RWPE1 (cell line): ENCODE measurements at regions not wholly inside any gene's neighbourhood (a gene's known extent, or its start where the extent isn't known, plus 50 kb on each side); places are given as distances from the start of the nearest gene placed in this dataset.
"Not testable (repeated sequence)": the region's sequence is repeated elsewhere in the genome, so short reads cannot be mapped to it uniquely, and the experiment has no call there.

Source experiments
- CTCF ChIA-PET: fragments of 350-600 bp; sonication (Branson Sonifier 250); formaldehyde crosslinking; extraction: SDS; loops from one replicate; lab custom pipeline; 2021; lab: Yijun Ruan, JAX
- POLR2A ChIA-PET: fragments of 400-600 bp; formaldehyde crosslinking; extraction: SDS; loops from one replicate; lab custom pipeline; 2020; ENCODE audit warnings: antibody characterized with exemption; ENCODE audit not compliant: low non-redundant PET; lab: Yijun Ruan, JAX
- DNase-seq: peaks from one replicate; pipeline ENCODE4 v3.0.0; 2012; ENCODE audit warnings: low spot score
- H3K27ac ChIP-seq: fragments of 450-650 bp; 2 replicates; pipeline ENCODE4 v1.5.1; 2017
- TF ChIP-seq, protein P1 (sequence below): fragments of 450-650 bp; conservative IDR thresholded peaks from 2 replicates; pipeline ENCODE4 v1.5.1; 2017; ENCODE audit warnings: low read depth, mild to moderate bottlenecking

DNA sequence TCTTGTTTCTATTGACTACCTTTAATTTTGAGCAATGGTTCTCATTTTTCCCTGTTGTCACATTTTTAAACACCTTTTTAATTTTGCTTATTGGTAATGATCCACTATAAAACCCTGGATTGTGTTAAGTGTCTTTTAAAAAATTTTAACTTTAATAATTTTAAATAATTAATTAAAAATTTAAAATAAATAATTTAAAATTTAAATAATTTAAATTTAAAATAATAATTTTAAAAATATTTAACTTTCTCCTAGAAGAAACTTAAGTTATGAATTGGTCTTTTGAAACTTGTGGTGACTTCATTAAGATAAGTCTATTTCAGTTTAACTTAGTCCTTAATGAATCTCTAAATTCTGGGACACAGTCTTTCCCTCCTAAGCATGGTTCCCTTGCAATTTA lies 566.3 kb upstream of the GALNTL6 start:
- H3K27ac ChIP-seq = no peak overlapping the region
- ChIA-PET CTCF (no interaction called here), POLR2A (no interaction called here)
- DNase-seq = no peak
- TF ChIP-seq, protein P1, sequence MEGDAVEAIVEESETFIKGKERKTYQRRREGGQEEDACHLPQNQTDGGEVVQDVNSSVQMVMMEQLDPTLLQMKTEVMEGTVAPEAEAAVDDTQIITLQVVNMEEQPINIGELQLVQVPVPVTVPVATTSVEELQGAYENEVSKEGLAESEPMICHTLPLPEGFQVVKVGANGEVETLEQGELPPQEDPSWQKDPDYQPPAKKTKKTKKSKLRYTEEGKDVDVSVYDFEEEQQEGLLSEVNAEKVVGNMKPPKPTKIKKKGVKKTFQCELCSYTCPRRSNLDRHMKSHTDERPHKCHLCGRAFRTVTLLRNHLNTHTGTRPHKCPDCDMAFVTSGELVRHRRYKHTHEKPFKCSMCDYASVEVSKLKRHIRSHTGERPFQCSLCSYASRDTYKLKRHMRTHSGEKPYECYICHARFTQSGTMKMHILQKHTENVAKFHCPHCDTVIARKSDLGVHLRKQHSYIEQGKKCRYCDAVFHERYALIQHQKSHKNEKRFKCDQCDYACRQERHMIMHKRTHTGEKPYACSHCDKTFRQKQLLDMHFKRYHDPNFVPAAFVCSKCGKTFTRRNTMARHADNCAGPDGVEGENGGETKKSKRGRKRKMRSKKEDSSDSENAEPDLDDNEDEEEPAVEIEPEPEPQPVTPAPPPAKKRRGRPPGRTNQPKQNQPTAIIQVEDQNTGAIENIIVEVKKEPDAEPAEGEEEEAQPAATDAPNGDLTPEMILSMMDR = no peak

DNA sequence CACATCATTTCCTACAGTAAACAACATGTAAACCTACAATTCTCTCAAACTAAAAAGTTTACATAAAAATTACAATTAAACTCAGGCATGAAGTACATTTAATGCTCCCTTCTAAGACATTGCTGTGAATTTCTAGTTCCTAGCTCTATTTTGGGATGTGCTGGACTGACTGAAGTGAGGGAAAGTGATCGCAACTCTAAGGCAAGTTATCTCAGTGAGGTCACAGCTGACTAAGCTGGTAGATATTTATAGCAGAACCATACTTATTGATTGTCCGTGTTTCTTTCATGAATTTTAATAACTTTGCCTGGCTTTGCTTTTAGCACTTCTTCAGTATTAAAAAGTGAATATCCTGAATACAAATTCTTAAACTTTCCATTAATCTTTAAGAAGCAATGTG lies 570.4 kb upstream of the GALNTL6 start:
- TF ChIP-seq, protein P1 = no peak
- DNase-seq = no peak
- POLR2A ChIA-PET = no interaction called here
- CTCF ChIA-PET = no interaction called here
- H3K27ac ChIP-seq = no peak overlapping the region

DNA sequence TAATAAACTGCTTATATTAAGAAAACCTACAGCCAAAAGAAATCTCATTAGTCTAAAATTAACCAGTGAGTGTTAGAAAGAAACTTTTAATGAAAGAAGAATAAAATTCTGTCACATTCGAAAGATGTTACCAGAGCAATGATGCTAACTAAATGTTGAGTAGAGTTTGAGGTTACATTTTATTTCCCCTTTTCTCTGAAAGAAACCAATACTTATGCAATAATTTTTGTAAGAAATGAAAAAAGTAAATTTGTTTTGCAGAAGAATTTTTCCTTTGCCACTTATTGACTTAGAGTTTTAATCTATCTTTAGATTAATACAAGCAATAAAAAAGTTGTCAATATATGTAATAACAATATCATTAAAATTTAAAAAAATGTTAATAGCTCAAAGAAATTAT lies 574.0 kb upstream of the GALNTL6 start:
- POLR2A ChIA-PET = no interaction called here
- no peak for DNase-seq
- TF ChIP-seq, protein P1 = no peak
- no peak overlapping the region for H3K27ac ChIP-seq
- CTCF ChIA-PET = no interaction called here

DNA sequence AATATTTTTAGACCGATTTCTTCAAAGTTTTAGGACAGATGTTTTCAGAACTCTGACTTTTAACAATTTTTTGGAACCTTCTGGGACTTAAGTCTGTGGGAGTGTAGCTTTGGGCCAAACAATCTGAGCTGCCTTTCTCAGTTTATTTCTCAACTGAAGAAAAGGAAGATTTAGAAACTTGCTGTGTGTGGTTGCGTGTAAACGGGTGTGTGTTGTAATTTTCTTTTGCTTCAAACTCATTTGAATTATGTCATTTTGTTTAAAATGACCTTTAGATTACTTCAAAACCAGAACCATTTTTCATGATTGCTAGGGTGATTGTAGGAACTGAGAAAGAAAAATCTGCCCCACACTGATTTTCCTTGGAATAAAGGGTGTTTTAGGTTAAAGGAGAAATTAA lies 577.7 kb upstream of the GALNTL6 start:
- no peak overlapping the region for H3K27ac ChIP-seq
- POLR2A ChIA-PET = no interaction called here
- CTCF ChIA-PET = no interaction called here
- TF ChIP-seq, protein P1 = no peak
- DNase-seq = no peak

DNA sequence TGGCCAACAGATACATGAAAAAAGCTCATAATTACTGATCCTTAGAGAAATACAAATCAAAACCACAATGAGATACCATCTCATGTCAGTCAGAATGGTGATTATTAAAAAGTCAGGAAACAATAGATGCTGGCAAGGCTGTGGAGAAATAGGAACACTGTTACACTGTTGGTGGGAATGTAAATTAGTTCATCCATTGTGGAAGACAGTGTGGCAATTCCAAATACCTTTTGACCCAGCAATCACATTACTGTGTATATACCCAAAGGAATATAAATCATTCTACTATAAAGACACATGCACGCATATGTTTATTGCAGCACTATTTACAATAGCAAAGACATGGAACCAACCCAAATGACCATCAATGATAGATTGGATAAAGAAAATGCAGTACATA lies 583.9 kb upstream of the GALNTL6 start:
- H3K27ac ChIP-seq, POLR2A ChIA-PET, CTCF ChIA-PET, DNase-seq: not testable (repeated sequence)

DNA sequence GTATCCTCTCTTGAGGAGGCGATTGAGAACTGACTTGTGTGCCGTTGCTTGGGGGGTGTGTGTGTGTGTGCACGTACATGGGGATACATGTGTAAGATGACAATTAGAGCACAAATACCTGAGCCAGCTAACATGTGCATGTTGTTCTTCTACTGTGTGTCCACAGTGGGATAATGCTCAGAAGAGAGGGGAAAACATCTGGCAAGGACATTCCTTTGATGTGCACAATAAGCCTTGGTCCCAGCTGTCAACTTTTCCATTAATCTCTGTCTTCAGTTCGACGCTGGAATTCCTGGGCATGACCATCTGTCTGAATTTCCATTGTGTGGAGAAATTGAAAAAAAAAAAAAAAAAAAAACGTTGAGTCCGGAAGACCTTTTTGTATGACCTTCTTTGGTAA lies 592.0 kb upstream of the GALNTL6 start:
- TF ChIP-seq, protein P1 = no peak
- no peak for DNase-seq
- ChIA-PET CTCF (no interaction called here), POLR2A (no interaction called here)
- no peak overlapping the region for H3K27ac ChIP-seq

DNA sequence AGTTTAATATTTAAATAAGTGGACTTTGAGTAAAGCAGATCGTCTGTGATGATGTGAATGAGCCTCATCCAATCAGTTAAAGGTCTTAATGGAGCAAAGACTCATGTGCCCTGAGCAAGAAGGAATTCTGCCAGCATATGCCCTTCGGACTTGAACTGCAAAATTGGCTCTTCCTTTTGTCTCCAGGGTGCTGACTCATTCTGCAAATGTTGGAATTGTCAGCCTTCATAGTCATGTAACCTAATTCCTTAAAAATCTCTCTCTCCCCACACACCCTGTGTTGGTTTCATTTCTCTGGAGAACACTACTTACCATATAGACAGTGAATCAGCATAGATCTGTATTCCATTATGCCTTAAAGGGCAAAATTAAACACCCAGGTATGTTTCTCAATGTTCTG lies 609.8 kb upstream of the GALNTL6 start:
- ChIA-PET CTCF (no interaction called here), POLR2A (no interaction called here)
- peak; percentile 55 for DNase-seq

More for the DNA sequence above, 609.8 kb upstream of the GALNTL6 start:
- no peak overlapping the region for H3K27ac ChIP-seq
- TF ChIP-seq, protein P1 = no peak
